Loucy (cell line): ENCODE measurements at regions not wholly inside any gene's neighbourhood (a gene's known extent, or its start where the extent isn't known, plus 50 kb on each side); places are given as distances from the start of the nearest gene placed in this dataset.
"Not testable (repeated sequence)": the region's sequence is repeated elsewhere in the genome, so short reads cannot be mapped to it uniquely, and the experiment has no call there.

Experiments used
- CTCF ChIP-seq: fragments of 200-600 bp; sonication (generic); conservative IDR thresholded peaks from 2 replicates; pipeline ENCODE4 v1.5.1; 2014; ENCODE audit warnings: mild to moderate bottlenecking, antibody characterized with exemption, low read length
- EZH2phosphoT487 ChIP-seq: fragments of 200-600 bp; IDR thresholded peaks from 2 replicates; pipeline ENCODE4 v1.6.1; 2018; ENCODE audit warnings: antibody characterized with exemption, mild to moderate bottlenecking, moderate library complexity, borderline replicate concordance

GRCh38 chrX:122224137-122224536, 959.9 kb upstream of the GRIA3 start:
- TF ChIP-seq CTCF, EZH2phosphoT487: not testable (repeated sequence)
